ENCODE measurements at regions not wholly inside any gene's neighbourhood (a gene's known extent, or its start where the extent isn't known, plus 50 kb on each side); places are given as distances from the start of the nearest gene placed in this dataset.

DNA sequence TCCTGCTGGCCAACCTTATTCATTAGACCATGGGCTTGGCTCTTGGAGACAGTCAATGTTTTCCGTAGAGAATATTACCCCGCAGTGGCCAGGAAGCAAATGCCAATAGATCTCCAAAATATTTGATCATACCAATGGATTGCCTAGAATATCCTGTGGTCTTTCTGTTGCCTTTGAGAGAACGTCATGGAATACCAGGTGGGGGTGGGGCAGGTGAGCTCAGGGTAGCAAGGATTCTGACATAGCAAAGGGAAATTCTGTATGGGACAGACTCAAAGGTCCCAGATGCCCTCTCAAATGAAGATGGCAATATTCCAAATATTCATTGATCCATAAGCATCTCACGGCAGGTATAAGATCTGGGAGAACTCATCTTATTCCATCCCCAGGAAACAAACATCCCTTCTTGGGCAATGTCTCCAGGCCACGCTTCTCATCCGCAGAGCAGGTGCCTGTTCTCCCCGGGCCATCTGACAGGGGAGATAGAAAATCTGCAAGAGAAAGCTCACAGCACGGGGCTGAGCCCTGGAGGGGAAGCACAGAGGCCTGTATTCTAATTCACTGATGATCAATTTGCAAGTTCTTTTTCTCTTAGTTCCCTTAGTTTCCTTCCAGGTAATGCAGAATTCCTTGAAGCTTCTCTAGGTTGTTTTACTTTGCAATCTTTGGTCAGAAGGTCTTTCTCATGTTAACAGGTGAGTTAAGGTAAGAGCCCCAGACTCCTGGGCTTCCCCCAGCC is 69.6 kb upstream of the TSHZ3 start:
- TF ChIP-seq CTCF (IDR thresholded peaks at IDR 0.05) (no peak), POLR2A (IDR thresholded peaks at IDR 0.05) (no peak), POLR2AphosphoS5 (IDR thresholded peaks at IDR 0.05) (no peak)
